Vagina (tissue), 2 donors: ENCODE measurements at regions not wholly inside any gene's neighbourhood (a gene's known extent, or its start where the extent isn't known, plus 50 kb on each side); places are given as distances from the start of the nearest gene placed in this dataset.

Experiments used
- DNase-seq, 2 donors: peaks; one replicate each; pipeline ENCODE4 v3.0.0-alpha.2; 2017; ENCODE audit errors: extremely low spot score in 2 of 2
- H3K27ac ChIP-seq: fragments of 200-600 bp; sonication (generic); one replicate; pipeline ENCODE4 v1.5.1; 2019
- H3K27me3 ChIP-seq: fragments of 200-600 bp; sonication (generic); one replicate; pipeline ENCODE4 v1.5.1; 2019
- H3K36me3 ChIP-seq, 2 donors: fragments of 200-600 bp; sonication (generic); one replicate each; pipeline ENCODE4 v1.5.1; 2017 to 2019
- H3K4me1 ChIP-seq: fragments of 200-600 bp; sonication (generic); one replicate; pipeline ENCODE4 v1.5.1; 2019
- H3K4me3 ChIP-seq, 2 donors: fragments of 200-600 bp; sonication (generic); 1 replicate in 1 of 2; 2 replicates in 1 of 2; pipeline ENCODE4 v1.5.1; 2016 to 2019
- H3K9me3 ChIP-seq: fragments of 200-600 bp; sonication (generic); one replicate; pipeline ENCODE4 v1.5.1; 2019
- CTCF ChIP-seq, 3 experiments: fragments of 450-650 bp in 2 of 3; fragments of 200-600 bp in 1 of 3; sonication (generic) in 1 of 3; IDR thresholded peaks; one replicate each; pipeline ENCODE4 v1.5.1; 2017 to 2019; ENCODE audit warnings: antibody characterized with exemption in 3 of 3, mild to moderate bottlenecking in 2 of 3, moderate library complexity in 2 of 3
- POLR2A ChIP-seq, 2 donors: fragments of 450-650 bp; IDR thresholded peaks; one replicate each; pipeline ENCODE4 v1.6.1; 2017; ENCODE audit warnings: antibody characterized with exemption in 2 of 2, mild to moderate bottlenecking in 2 of 2, moderate library complexity in 2 of 2
- POLR2AphosphoS5 ChIP-seq, 2 donors: sonication (generic); formaldehyde crosslinking; IDR thresholded peaks; one replicate each; pipeline ENCODE4 v1.9.0; 2017; ENCODE audit warnings: antibody characterized with exemption in 2 of 2, mild to moderate bottlenecking in 2 of 2, low read depth in 1 of 2; ENCODE audit not compliant: insufficient read depth in 1 of 2
- intact Hi-C: fragments of 100-400 bp; cut with DNase I; formaldehyde crosslinking; loops from one replicate; pipeline ENCODE4 v1.15.1; 2023

- intact Hi-C loops, result loop anchor here (10.0 kb wide), 1 partner anchor 313 kb away; the partner anchor contains the start of gene EDN1
- TF ChIP-seq CTCF (IDR thresholded peaks at IDR 0.05), result no peak
- no peak for TF ChIP-seq POLR2A (IDR thresholded peaks at IDR 0.05)
- no peak overlapping the region for H3K4me3 ChIP-seq
- no peak overlapping the region for H3K27ac ChIP-seq
- H3K4me1 ChIP-seq, result no peaks in the 10 kb centered on the region
- DNase-seq, result no peak
- no peaks in the 10 kb centered on the region for H3K27me3 ChIP-seq
- no peaks in the 10 kb centered on the region for H3K9me3 ChIP-seq
- H3K36me3 ChIP-seq, result no peaks in the 10 kb centered on the region
Measured at GRCh38 chr6:12608016-12608860, 108.3 kb upstream of the PHACTR1 start.

DNA sequence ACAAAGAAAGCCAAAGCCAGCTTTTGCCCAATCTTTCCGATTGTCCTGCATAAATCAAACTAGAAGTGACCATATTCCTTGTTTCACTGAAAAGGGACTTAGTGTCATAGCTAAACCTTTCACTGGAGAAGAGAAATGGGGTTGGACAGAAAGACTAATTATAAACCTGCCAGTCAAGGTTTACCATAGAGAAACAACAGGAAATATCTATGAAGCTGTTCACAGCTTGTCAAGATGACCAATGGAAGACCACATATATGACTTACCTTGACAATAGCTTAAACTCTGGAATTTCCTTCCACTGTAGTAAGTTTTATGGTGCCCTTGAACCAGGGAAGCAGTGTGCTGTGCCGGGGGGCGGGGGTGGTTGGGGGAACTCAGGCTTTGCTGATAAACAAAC lies 107.7 kb upstream of the PHACTR1 start:
- intact Hi-C loops, result loop anchor here (10.0 kb wide), 1 partner anchor 314 kb away; the partner anchor contains the start of gene EDN1
- no peak for DNase-seq
- Histone ChIP-seq H3K27me3 (no peaks in the 10 kb centered on the region), H3K4me1 (no peaks in the 10 kb centered on the region), H3K27ac (no peak overlapping the region), H3K36me3 (no peaks in the 10 kb centered on the region), H3K4me3 (no peak overlapping the region), H3K9me3 (no peaks in the 10 kb centered on the region)
- no peak for TF ChIP-seq CTCF (IDR thresholded peaks at IDR 0.05)

- intact Hi-C loops, result loop anchor here (10.0 kb wide), 1 partner anchor 315 kb away; the partner anchor contains the start of gene EDN1
- Histone ChIP-seq H3K4me3 (no peak overlapping the region), H3K9me3 (no peaks in the 10 kb centered on the region), H3K4me1 (no peaks in the 10 kb centered on the region), H3K27me3 (no peaks in the 10 kb centered on the region), H3K27ac (no peak overlapping the region), H3K36me3 (no peaks in the 10 kb centered on the region)
- no peak for DNase-seq
- TF ChIP-seq POLR2A (IDR thresholded peaks at IDR 0.05), result no peak
- TF ChIP-seq CTCF (IDR thresholded peaks at IDR 0.05), result no peak
- no peak for TF ChIP-seq POLR2AphosphoS5 (IDR thresholded peaks at IDR 0.05; ENCODE audit: insufficient read depth in 1 of 2, low read depth in 1 of 2)
Measured at GRCh38 chr6:12609751-12610150, 106.8 kb upstream of the PHACTR1 start.

DNA sequence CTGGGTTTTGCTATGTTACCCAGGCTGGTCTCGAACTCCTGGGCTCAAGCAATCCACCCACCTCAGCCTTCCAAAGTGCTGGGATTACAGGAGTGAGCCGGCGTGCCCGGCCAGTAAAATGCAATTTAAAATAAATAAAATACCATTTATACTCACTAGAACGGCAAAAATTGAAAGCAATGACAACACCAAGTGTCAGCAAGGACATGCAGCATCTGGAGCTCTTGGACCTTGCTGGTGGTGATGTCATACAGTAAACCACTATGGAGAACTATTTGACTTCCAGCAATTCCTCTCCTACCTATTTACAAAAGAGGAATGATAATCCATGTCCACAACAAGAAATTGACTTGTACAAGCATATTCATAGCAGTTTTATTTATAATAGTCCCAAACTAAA lies 105.7 kb upstream of the PHACTR1 start:
- Histone ChIP-seq H3K4me1 (no peaks in the 10 kb centered on the region), H3K27me3 (no peaks in the 10 kb centered on the region), H3K36me3 (no peaks in the 10 kb centered on the region), H3K4me3 (no peak overlapping the region), H3K9me3 (no peaks in the 10 kb centered on the region), H3K27ac (no peak overlapping the region)
- TF ChIP-seq POLR2AphosphoS5 (IDR thresholded peaks at IDR 0.05; ENCODE audit: insufficient read depth in 1 of 2, low read depth in 1 of 2), result no peak
- no peak for TF ChIP-seq CTCF (IDR thresholded peaks at IDR 0.05)
- no peak for TF ChIP-seq POLR2A (IDR thresholded peaks at IDR 0.05)
- DNase-seq, result no peak
- intact Hi-C loops, result no loop called here

DNA sequence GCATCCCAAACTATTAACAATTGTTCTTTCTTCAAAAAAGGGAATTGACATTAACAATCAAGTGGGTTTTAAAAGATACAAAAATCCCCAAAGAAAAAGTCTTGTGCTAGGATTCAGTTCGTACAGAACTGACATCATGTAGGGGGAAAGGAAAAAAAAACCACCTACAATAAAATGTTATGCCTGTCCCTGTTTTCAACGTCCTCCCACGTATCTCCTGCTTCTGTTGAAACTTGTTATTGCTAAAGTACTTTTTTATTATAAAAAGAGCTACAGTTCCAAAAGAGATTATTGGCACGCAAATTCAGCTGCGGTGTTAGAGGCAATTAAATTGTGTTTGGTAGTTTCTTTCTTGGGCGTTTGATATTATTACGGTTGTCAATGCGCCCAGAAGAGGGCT lies 102.8 kb upstream of the PHACTR1 start:
- Histone ChIP-seq H3K27me3 (no peaks in the 10 kb centered on the region), H3K36me3 (no peaks in the 10 kb centered on the region), H3K4me1 (no peaks in the 10 kb centered on the region), H3K4me3 (no peak overlapping the region), H3K27ac (no peak overlapping the region), H3K9me3 (no peaks in the 10 kb centered on the region)
- intact Hi-C loops, result no loop called here
- TF ChIP-seq POLR2A (IDR thresholded peaks at IDR 0.05) (no peak), POLR2AphosphoS5 (IDR thresholded peaks at IDR 0.05; ENCODE audit: insufficient read depth in 1 of 2, low read depth in 1 of 2) (no peak), CTCF (IDR thresholded peaks at IDR 0.05) (no peak)
- no peak for DNase-seq
